ENCODE measurements at regions not wholly inside any gene's neighbourhood (a gene's known extent, or its start where the extent isn't known, plus 50 kb on each side); places are given as distances from the start of the nearest gene placed in this dataset.
A peak's percentile ranks its signal among the peaks of the same experiment; 100 is the strongest.

DNA sequence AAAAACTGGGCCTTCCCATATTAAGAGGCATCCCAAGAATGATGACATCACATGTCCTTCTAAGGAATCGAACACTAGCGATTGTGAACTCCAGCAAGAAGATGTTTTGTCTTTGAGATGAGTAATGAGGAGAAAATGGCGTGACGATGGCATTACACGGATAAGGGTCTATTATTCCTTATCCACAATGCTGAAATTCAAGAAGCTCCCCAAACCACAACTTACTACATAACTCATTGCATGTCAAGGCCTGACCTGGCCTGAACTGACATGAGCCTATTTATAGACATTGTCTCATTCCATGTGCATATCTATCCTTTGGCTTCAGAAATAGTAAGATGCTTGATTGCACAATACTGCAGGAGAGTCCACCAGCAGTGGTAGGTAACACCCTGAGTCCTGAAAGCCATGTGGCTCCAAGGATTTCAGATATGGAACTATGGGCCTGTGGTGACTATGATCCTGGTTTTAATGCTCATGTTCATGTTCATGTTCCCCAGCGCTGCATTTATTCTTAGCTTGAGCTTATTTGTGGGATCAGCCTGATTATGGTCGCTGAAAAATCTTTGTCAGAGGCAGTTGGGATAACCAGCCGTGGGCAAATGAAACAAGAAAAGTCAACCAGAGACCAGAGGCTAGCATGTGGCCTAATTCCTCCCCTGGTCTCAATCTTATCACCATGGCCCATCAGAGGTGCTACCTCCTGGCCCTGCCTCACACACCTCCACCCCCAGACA, 183.2 kb upstream of the JARID2 start:
- Histone ChIP-seq H3K23me2 (ENCODE audit: insufficient read length, low read depth, low read length, poor library complexity, severe bottlenecking) (no peaks in the 10 kb centered on the region), H4K91ac (ENCODE audit: insufficient read length, low read depth, low read length) (no peak overlapping the region), H2BK12ac (ENCODE audit: insufficient read length, low read depth, low read length) (no peak overlapping the region), H3K18ac (ENCODE audit: insufficient read length, low read depth, low read length) (no peak overlapping the region), H4K8ac (replicated peaks; ENCODE audit: insufficient read length, low read depth, low read length) (no peak overlapping the region), H2AK5ac (ENCODE audit: insufficient read length, low read length) (no peak overlapping the region), H3K79me1 (ENCODE audit: insufficient read depth, low read depth, low read length, poor library complexity, severe bottlenecking) (no peaks in the 10 kb centered on the region), H3K4me2 (ENCODE audit: insufficient read depth, insufficient read length, low read length) (no peak overlapping the region), H3K14ac (ENCODE audit: insufficient read depth, low read length) (no peak overlapping the region), H3K79me2 (ENCODE audit: insufficient read depth, low read length) (no peaks in the 10 kb centered on the region), H2BK120ac (ENCODE audit: low read depth, low read length, poor library complexity, severe bottlenecking) (no peak overlapping the region), H2AFZ (ENCODE audit: low read length) (no peak overlapping the region), H3T11ph (ENCODE audit: low read length) (no peak overlapping the region), H3K23ac (ENCODE audit: insufficient read length, low read depth, low read length) (no peak overlapping the region), H2BK15ac (ENCODE audit: low read depth, low read length) (no peak overlapping the region), H3K56ac (ENCODE audit: insufficient read length, low read depth, low read length) (no peak overlapping the region), H4K5ac (ENCODE audit: insufficient read length, low read depth, low read length) (no peak overlapping the region), H3K9me3 (ENCODE audit: control insufficient read depth, low read depth, low read length) (no peaks in the 10 kb centered on the region), H3K27me3 (ENCODE audit: insufficient read depth, low read length) (no peaks in the 10 kb centered on the region), H3K27ac (ENCODE audit: insufficient read length, low read depth, low read length) (no peak overlapping the region), H2BK5ac (ENCODE audit: insufficient read length, low read length) (no peak overlapping the region), H2BK20ac (ENCODE audit: low read depth, low read length, poor library complexity, severe bottlenecking) (no peak overlapping the region), H3K4ac (ENCODE audit: low read depth, low read length) (no peak overlapping the region), H4K20me1 (ENCODE audit: control insufficient read depth, insufficient read depth, insufficient read length) (no peaks in the 10 kb centered on the region), H3K4me1 (ENCODE audit: insufficient read depth, low read length) (no peaks in the 10 kb centered on the region), H3K9ac (ENCODE audit: extremely low read depth, insufficient read length, low read length) (no peak overlapping the region)
- no peak for DNase-seq
- Mint-ChIP-seq H3K4me3 (no peak overlapping the region), H3K36me3 (ENCODE audit: insufficient read depth in 1 of 3, low read depth in 3 of 3) (0 out of 7 replicates have a peak, but pooled peaks cover 0 to 3% (median 0%) of the 10 kb centered on the region in 3 experiments), H3K4me1 (peaks cover 21 to 22% of the 10 kb centered on the region in 2 experiments), H3K27ac (peak overlapping the region in 1 of 3 experiments; percentile 14; a peak in 1 of 7 replicates), H3K27me3 (ENCODE audit: low read depth) (peaks cover 2% of the 10 kb centered on the region; the same call in 1 of the 2 replicates), H3K9me3 (no peaks in the 10 kb centered on the region; a peak in 1 of 5 replicates)
- no peak for TF ChIP-seq CTCF (conservative IDR thresholded peaks at IDR 0.05)
- WGBS (ENCODE audit: extremely low coverage, insufficient read length, low lambda C conversion rate), result no CpG with 5 or more reads among the region's 8 CpGs
